NCI-H774 (cell line): ENCODE measurements at regions not wholly inside any gene's neighbourhood (a gene's known extent, or its start where the extent isn't known, plus 50 kb on each side); places are given as distances from the start of the nearest gene placed in this dataset.

Source experiments
- DNase-seq: peaks from one replicate; lab custom pipeline; 2025; lab: John Stamatoyannopoulos, UW

DNA sequence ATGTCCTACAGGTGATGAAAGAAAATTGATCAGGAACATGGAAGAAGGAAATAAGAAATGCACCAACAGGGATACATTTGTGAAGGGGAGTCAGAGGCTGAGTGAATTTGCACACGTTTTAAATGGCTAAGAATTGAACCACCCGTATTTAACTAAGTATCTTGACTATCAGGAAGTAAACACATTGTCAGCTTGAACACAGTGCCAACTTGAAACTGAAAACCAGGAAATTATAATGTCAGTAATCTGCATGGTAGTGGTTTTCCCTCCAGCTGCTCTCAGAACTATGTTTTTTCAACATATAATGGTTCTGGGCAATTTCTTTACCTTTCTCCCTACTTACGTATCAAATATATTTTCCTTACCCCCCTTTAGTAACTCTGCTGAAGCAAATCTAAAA lies 366.5 kb upstream of the POU3F2 start:
- DNase-seq, result no peak

GRCh38 chr6:98469141-98469540 lies 365.2 kb upstream of the POU3F2 start:
- no peak for DNase-seq

- no peak for DNase-seq
Measured at GRCh38 chr6:98470821-98471220, 363.6 kb upstream of the POU3F2 start.

- no peak for DNase-seq
Measured at GRCh38 chr6:98471444-98471843, 362.9 kb upstream of the POU3F2 start.

- DNase-seq, result no peak
Measured at GRCh38 chr6:98477231-98477630, 357.1 kb upstream of the POU3F2 start.

DNA sequence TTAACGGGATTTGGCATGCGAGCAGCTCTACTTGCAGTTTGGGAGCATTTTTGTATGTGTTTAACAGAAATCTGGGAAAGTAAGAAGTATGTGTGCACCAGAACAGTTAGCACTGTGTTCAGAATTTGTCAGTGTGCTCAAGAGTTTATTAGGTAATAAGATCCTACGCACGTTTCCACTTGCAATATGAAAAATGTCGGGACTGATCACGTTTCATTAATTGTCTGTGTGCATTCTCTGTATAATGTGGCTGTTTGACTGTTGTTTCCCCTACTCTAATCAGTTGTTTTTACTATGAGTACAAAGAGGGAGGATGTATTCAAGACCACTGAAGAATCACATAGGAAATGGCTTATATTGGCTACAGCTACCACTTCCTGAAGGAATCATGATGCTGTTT lies 349.7 kb upstream of the POU3F2 start:
- DNase-seq, result no peak

DNA sequence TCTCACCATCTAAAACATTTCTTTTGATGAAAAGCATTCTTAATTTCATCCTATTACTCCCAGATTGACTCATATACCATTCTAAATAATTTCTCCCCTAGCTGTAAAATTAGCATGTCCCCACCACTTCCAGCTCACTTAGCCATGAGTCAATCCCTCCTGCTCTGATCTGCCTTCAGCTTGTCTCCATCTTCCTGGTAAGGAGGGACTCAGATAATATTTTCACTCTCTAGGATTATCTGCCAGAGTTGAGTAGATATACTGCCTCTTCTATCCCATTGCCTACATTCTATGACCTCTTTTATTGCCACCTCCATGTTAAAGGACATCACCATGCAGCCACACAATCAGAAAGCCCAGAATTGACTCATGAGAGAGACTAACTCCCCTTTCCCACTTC lies 348.8 kb upstream of the POU3F2 start:
- no peak for DNase-seq

DNA sequence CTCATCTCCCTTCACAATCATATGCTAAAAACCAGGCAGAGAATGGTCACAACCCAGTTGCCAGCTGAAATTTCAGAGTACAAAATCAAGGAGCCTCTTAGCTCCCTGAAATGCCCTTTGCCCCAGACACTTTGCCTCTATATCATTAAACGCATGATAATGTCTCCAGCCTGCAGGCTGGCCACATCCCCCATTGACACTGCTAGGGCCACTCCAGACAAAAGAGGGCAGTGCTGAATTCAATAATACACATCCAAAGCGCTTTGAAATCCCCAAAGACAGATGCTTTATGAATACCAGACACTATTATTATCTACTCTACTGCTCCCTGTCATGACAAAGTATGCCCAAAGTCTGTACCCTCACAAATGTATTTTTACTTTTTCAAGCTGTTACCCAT lies 348.3 kb upstream of the POU3F2 start:
- no peak for DNase-seq

DNA sequence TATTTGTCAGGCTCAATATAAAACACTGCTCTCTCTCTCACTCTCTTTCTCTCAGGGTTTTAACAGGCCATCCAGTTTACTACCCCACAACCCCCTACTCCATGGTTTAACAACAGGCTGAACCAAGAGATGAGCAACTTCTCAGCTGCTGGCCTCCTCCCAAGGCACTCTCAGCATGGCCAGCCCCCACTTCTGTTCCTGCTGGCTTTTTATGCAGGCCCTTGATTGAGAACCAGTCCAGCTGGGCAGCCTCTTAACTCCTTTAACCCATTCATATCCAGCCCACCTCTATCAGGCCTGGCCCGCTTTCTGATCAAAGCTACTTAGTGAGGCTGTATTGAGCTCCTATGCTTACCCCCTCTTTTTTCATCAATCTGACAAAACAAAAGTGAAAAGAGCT lies 346.8 kb upstream of the POU3F2 start:
- no peak for DNase-seq

- DNase-seq, result no peak
Measured at GRCh38 chr6:98498144-98498775, 336.1 kb upstream of the POU3F2 start.

- DNase-seq, result no peak
Measured at GRCh38 chr6:98498866-98499265, 335.5 kb upstream of the POU3F2 start.

DNA sequence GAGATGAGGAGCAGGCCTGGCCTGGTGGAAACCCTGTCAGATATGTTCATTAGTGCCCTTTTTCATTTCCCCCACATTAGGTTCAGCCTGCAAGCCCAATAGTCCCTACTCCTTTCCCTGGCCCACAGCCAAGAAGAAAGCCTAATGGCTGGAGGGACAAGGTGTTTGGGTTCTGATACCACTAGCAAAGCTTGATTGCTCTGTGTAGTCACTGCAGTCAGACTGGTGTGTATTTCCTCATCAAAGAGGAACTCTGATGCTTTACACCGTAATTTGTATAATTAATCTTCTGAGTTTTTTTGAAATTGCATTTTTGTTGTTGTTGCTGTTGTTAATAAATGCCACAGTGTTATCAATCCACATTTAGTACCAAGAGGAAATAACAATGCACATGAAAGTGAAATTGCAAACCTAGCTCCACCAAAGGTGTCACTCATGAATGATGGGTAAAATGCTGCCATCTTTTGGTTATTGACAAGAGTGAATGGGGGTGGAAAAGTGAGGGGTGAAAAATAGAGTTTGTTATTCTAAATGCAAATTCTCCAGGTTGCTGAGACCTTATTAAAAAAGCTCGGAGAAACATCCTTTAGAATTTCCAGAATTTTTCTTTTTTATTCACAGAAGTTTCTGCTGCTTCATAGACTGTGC lies 320.2 kb upstream of the POU3F2 start:
- no peak for DNase-seq

- no peak for DNase-seq
Measured at GRCh38 chr6:98514796-98515195, 319.6 kb upstream of the POU3F2 start.

- no peak for DNase-seq
Measured at GRCh38 chr6:98516206-98516605, 318.2 kb upstream of the POU3F2 start.

DNA sequence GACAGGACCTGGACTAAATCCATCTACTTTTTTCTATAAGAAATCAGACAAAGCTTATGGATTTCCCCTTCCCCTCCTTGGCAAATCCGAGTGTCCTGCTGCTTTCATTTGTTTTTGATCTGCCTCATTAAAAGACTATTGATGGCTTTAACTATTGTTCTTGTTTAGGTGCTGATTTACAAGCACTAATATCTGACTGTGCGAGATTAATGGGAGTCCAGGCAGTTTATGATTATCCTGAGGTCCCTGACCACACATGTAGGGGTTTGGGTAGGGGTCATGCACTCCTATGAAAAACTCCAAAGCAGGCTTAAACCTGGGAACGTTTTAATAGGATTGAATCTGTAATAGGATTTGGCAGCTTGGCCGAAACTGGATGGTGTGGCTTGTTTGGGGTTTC lies 317.5 kb upstream of the POU3F2 start:
- DNase-seq, result no peak

DNA sequence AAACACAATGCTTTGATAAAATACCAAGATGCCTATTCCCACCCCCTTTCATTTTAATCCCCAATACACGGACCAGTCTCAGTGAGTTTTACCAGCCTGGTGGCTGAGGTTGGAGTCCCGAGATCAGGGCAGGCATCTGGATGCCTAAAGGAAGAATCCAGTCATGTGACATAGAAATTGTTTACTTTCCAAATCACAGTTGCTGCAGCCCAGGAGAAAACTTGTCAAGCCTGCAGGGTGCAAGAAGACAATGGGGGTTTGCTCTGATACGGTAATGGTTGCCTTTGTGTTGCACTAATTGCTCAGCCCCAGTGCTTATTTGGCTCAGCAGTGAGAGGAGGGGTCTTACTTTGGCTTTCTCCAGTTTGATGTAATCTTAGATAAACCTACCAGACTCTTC lies 308.5 kb upstream of the POU3F2 start:
- DNase-seq, result no peak

DNA sequence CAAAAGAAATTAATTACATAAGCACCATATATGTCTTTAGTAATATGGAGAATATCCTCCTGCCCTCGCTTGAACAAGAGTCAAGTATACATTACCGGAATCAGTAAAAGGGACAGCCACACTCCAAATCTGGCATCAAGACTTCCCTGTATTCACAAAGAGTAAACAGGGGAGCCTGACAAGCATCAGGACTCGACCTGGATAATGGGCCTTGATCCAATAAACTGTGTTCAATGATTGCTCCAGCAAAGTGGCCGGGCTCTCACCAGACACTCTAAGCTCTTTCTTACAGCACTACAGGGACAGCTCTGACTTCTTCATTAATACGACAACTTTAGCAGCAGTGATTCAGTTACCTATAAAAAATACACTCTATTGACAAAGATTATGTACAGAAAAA lies 307.9 kb upstream of the POU3F2 start:
- no peak for DNase-seq

DNA sequence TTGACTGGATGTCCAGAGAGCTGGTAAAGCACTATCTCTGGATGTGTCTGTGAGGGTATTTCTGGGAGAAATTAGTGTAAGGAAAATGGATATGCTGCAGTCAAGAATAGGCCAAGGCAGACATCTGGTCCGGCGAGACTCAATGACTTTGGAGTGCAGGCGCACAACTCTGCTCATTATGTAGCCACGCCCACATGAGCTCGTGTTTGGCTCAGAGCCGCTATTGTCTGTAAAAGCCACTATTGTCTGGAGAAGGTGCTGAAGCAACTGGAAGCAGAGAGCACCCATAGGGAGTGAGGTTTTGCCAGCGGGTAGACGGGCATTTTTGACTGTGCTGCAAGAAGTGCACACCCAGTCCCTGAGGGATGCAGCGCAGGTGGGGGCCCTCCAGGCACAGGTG lies 305.0 kb upstream of the POU3F2 start:
- DNase-seq, result no peak

- no peak for DNase-seq
Measured at GRCh38 chr6:98530732-98531131, 303.6 kb upstream of the POU3F2 start.

DNA sequence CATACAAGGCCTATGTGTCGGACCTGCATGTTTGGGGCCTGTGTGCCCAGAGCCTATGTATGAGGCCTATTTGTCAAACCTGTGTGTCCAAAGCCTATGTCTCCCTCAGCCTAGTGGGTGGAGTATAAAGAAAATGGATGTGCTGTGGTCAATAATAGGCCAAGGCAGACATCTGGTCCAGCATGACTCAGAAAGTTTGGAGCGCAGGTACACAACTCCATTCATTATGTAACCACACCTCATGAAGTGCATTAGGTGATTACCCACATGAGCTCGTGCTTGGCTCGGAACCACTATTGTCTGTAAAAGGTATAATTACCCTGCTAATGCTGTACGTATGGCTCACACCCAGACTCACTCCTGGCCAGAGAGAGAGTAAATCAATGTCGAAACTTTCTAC lies 302.4 kb upstream of the POU3F2 start:
- no peak for DNase-seq

GRCh38 chr6:98539741-98540140 lies 294.6 kb upstream of the POU3F2 start:
- no peak for DNase-seq

DNA sequence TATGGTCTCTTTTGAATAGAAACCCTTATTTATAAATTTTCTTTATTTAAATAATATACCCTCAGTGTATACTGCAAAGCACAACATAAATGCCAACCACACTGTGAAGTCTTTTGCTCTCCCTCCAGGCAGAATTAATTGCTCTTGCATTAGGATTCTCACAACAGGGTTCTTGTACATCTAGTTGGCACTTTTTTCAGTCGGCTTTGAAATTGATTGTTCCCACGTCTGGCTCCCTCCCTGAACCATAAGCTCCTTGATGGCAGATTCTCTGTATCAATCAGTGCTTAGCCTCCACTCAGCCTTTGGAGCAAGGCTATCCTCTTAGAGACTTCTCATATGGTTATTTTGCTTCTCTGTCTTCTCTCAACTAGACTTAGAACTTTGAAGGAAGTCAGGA lies 288.0 kb upstream of the POU3F2 start:
- DNase-seq, result no peak

DNA sequence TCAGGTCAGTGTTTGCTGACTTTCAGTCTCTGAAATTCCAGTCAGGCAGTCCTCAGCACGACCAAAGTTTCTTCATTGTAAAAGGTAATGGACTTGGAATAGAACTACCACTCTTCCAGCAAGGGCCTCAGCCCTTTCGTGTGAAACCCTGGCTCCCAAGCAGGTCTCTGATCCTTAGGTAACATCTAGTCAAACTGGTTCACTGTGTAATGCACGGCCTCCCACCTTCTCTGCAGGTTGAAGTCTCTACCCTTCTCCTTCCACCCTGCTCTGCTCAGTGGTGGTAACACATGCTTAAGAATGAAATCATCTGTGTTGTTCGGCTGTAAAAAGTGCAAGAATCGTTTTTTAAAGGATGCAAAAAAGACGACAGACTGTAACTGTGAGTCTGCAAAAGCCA lies 287.2 kb upstream of the POU3F2 start:
- DNase-seq, result no peak

DNA sequence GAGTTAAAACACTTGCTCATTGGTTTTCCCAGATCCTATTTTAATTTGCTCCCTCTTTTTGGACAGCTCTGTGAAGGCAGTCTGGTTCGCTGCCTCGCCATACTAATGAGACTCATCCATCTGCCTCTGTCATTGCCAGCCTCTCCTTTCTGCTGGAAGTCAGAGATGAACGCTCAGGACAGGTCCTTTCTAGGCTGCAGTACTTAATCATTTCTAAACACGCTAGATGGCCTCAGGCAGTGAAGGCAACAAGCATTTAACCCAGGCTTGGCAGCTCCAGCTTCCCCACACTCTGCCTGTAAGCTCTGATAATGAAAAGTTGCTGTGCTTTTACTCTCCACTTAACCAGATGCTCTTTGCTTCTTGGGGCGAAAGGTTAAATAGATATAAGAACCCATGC lies 286.7 kb upstream of the POU3F2 start:
- no peak for DNase-seq
